GM19463 (cell line): ENCODE measurements at regions not wholly inside any gene's neighbourhood (a gene's known extent, or its start where the extent isn't known, plus 50 kb on each side); places are given as distances from the start of the nearest gene placed in this dataset.
"Not testable (repeated sequence)": the region's sequence is repeated elsewhere in the genome, so short reads cannot be mapped to it uniquely, and the experiment has no call there.

Source experiments
- ATAC-seq: cut with Tn5 transposase; IDR thresholded peaks from one replicate; pipeline ENCODE4 v1.9.1; 2021; ENCODE audit warnings: mild to moderate bottlenecking, moderate library complexity; ENCODE audit not compliant: unreplicated experiment

DNA sequence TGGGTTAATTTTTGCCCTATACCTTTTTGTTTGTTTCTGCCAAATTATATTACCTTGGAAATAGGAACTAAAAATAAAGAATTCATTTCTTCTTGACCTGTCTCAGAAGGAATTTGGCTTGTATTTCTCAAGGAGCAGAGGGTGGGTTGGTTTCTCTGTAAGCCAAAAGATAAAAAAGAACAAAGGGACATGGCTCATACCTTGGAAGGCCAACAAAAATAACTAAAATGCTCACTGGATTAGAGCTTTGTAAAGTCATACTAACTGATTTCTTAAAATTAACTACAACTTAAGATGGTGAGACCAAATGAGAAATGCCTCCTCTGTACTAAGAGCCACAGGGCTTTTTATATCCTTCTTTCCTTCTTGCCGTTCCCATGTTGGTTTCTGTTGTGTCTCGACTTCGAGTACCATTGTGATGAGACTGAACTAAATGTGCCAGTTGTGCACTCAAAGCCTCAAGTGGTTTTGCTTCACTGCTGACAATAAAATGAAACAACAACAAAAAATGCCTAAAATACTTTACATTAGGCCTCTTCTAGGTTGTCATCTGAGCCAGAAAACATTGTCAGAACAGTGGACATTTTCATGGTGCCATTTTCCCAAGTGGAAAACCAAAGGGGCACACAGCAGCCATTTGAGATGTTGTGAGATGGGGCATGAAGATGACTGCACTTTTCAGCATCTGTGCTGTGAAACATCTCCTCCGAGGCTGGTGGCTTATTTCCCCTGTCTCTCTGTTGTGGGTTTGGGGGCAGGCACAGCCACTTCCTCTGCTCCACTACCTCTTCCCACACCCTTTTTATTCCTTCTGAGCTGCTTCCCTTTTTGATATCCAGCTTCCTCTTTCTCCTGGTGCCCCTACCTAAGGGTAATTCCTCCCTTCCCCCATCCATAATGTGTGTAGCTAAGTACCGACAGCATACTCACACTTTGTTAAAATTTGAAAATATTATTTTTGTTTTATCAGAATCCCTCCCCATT lies 51.8 kb upstream of the AGR3 start:
- ATAC-seq: no peak

DNA sequence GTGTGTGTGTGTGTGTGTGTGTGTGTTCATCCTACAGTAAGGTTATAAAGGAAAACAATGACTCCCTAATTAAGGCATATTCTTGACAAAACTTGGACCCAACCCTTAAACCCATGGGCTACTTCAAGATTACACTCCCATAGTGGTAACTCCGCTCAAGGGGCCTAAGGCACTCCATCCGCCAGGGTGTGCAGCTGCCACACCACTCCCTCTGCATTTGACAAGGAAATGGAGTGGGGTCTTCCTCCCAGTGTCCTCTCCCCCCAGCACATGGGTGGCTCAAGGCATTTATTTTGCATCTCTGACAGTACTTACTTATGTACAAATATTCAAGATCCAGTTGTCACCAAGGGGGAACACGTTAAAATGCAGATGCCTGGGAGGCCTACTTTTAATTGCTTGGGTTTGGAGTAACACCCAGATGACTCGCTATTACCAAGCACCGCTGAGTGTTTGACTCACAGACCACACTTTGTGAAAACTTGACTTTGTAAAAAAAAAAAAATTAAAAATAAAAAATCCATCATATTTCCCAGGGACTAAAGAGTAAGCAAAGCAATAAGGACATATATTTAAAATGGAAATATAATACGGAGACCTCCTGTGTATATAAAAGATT lies 53.0 kb upstream of the AGR3 start:
- no peak for ATAC-seq

- no peak for ATAC-seq
Measured at GRCh38 chr7:16935341-16935735, 53.6 kb upstream of the AGR3 start.

DNA sequence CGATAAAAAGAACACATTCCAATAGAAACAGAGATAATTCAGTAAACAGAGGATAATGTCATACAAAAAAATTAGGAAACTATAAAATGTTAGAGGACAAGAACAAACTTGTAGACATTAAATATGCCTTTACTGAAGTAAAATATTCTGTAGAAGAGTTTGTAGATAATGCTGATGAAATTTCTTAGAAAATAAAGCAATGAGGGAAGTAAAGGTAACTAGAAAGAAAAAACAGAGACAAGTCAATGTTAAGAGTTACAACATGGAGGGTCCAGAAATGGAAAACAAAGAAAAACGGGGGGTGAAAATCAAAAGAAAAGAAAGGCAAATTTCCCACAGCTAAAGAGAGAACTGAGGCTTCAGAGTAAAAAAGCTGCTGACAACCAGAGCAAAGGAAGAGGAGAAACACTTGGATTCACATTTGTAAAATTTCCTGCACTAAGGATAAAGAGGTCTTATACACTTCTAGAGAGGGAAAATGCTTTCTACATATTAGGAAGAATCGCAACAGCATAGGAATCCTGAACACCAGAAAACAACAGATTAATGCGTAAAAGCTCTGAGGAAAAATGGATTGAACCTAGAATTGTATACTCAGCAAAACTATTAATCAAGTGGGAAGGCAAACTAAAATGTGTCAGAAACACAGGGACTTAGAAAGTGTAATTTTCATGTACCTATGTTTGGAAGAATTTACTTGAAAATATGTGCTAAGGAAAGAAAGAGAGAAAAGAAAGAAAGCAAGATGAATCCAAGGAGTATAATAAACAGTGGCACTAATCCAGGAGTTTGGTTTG lies 55.0 kb upstream of the AGR3 start:
- ATAC-seq: no peak

GRCh38 chr7:16939161-16939560 lies 57.4 kb upstream of the AGR3 start:
- no peak for ATAC-seq

DNA sequence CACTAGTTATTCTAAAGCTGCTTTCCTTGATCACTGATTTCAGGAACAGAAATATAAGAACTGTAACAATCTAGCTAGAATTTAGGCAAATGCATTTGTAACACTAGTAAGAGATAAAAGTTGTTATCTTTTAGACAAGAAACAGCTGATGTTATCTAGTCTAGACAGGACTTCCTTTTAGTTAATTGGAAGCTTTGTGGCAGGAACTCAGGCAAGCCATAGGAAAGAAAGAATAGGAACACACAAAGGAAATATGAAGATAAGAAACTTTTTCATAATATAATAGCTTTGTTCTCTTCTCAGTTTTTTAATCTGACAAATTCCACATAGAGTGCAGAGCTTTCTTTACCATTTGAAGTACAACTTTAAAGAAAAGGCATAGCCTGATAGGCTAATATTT lies 59.0 kb upstream of the AGR3 start:
- no peak for ATAC-seq

DNA sequence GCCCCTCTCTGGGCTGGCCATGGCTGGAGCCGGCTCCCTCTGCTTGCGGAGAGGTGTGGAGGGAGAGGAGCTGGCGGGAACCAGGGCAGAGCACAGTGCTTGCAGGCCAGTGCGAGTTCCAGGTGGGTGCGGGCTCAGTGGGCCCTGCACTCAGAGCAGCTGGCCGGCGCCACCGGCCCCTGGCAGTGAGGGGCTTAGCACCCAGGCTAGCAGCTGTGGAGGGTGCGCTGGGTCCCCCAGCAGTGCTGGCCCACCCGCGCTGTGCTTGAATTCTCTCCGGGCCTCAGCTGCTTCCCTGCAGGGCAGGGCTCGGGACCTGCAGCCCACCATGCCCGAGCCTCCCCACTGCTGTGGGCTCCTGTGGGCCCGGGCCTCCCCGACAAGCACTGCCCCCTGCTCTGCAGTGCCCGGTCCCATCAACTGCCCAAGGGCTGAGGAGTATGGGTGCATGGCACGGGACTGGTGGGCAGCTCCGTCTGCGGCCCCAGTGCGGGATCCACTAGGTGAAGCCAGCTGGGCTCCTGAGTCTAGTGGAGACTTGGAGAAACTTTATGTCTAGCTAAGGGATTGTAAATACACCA lies 61.2 kb upstream of the AGR3 start:
- ATAC-seq: no peak

DNA sequence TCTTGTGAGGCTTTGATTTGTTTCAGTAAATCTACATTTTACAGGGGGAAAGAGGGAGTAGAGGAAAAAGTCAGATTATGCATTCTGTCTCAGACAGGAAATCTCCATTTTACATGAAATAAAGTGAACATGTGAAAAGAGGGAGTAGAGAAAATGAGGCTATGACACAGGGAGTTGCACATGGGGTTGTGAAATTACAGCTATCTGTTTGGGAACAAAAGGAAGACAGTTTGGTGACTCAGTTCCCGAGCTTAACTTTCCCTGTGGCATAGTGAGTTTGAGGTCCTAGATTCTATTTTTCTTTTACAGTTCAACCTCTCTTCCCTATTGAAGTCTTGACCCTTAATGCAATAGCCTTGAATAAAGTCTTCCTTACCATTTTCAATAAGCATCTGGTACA lies 63.2 kb upstream of the AGR3 start:
- ATAC-seq: no peak

DNA sequence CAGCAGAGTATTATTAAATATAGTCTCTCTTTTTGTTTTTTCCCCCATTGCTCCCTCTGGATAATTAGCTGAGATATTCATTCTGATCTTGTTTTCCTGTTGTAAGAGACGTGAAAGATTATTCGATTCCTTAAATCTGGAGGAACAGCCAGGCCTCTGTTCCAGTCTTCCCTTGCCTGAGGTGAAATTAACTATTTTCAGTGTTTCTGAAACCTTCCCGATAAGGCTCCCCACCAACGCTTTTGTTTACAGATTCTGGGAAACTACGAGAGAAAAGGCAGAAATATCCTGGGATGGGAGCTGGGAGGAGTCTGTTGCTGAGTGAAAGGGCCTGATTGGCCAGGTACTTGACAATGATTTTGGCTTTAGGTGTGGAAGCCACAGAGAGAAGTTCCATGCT lies 63.6 kb upstream of the AGR3 start:
- ATAC-seq: no peak

DNA sequence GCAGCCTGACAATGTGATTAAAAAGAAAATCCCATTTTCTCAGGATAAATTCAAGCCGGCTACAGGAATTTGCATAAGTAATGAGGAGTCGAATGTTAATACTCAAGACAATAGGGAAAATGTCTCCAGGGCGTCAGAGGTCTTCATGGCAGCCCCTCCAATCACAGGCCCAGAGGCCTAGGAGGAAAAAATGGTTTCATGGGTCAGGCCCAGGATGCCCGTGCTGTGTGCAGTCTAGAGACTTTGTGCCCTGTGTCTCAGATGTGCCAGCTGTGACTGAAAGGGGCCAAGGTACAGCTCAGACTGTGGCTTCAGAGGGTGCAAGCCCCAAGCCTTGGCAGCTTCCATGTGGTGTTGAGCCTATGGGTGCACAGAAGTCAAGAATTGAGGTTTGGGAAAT lies 66.3 kb upstream of the AGR3 start:
- not testable (repeated sequence) for ATAC-seq

- ATAC-seq: no peak
Measured at GRCh38 chr7:16951483-16952080, 69.8 kb upstream of the AGR3 start.

DNA sequence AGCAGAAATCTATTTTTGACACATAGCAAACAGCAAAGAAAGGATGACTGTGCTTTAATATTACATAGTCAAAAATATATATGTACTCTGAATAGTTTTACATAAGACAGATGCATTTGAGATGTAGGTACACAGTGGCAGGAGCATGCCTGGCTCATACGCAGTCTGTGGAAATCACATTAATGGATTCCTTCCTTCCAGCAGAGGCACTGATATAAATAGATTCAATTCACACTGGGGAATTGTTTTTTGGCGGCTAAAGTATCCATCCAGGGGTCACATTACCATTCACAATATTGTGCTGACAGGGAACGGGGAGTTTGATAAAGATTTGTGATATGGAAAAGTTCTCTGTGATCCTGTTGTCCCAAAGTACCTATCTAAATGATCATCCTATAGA lies 72.5 kb upstream of the AGR3 start:
- no peak for ATAC-seq

DNA sequence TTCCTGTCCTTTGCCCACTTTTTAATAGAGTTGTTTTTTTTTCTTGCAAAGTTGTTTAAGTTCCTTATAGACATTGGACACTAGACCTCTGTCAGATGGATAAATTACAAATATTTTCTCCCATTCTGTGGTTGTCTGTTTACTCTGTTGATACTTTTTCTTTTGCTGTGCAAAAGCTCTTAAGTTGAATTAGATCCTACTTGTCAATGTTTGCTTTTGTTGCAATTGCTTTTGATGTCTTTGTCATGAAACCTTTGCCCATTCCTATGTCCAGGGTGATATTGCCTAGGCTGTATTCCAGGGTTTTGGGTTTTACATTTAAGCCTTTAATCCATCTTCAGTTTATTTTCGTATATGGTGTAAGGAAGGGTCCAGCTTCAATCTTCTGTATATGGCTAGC lies 76.9 kb upstream of the AGR3 start:
- ATAC-seq: no peak

DNA sequence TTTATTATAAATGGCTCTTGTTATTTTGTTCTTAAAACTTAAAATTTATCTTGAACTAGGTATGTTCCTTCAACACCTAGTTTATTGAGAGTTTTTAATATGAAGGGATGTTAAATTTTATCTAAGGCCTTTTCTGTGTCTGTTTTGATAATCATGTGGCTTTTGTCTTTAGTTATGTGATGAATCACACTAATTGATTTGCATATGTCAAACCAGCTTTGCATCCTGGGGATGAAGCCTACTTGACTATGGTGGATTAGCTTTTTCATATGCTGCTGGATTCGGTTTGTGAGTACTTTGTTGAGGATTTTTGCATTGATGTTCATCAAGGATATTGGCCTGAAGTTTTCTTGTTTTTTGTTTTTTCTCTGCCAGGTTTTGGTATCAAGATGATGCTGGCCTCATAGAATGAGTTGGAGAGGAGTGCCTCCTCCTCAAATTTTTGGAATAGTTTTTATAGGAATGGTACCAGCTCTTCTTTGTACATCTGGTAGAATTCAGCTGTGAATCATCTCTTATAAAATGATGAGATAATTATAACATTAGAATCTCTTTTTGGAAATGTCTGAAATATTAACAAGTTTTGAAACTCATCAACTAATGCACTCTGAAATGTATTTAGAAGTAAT lies 78.7 kb upstream of the AGR3 start:
- ATAC-seq: no peak

DNA sequence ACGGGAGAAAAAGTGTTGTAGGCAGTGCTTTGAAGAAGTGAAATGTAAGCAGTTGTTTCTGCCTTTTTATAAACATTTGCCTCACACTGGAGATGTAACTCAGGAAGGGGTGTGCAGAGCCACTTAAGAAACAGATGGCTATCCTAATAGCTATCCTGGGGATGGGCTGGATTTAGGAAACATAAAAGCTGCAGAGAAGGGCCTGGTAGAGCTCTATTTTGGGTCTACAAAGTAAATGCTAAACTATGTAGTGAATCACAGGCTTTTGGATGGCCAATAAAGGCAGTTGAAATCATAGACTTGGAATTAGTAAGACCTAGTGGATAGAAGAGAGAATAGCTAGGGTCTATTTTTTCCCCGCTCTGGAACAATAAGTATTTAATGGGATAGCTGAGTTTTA lies 79.9 kb upstream of the AGR3 start:
- ATAC-seq: no peak

DNA sequence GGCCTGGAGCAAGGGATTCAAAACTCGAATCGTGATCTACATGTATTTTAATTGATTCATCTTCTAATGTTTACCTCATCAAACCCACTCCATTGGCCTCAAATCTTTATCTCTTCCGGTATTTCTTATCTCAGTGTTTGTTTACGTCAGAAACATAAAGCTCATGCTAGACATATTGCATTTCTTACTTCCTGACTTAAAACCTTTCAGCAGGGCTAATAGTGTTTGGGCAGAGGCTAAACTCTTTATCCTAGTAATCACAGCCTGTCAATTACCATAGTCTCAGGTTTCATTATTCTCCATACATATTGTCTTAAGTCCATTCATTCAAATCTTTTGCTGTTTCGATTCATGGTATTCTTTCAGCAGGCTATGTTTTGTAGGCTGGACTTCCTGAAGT lies 81.3 kb upstream of the AGR3 start:
- ATAC-seq: no peak

DNA sequence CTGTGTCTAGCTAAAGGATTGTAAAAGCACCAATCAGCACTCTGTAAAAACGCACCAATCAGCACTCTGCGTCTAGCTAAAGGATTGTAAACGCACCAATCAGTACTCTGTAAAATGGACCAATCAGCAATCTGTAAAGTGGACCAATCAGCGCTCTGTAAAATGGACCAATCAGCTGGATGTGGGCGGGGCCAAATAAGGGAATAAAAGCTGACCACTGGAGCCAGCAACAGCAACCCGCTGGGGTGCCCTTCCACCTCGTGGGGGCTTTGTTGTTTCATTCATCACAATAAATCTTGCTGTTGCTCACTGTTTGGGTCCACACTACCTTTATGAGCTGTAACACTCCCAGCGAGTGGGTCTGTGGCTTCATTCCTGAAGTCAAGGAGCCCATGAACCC lies 83.9 kb upstream of the AGR3 start:
- ATAC-seq: not testable (repeated sequence)

DNA sequence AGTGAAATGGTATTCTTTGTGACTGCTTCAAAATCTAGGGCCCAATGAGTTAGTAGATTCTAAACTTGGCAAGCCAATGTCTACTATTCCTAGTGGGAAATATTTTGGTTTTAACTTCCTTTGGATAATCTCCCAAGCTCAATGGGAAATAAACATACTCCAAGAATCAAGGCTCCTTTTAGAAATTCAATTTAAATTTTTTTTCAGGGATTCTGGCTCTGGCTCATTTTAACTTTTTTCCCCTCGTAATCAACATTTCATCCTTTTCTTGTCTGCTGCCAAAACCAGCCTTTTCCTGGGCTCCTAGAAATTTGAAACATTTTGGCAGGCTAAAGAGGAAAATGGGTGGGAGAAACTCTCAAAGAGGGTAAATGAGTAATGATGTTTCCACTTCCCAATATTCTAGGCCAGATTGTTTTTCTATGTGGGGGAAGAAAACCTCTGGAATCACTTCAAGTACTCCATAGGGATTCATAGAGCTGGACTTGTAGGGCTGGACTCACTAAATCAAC lies 85.6 kb upstream of the AGR3 start:
- no peak for ATAC-seq

DNA sequence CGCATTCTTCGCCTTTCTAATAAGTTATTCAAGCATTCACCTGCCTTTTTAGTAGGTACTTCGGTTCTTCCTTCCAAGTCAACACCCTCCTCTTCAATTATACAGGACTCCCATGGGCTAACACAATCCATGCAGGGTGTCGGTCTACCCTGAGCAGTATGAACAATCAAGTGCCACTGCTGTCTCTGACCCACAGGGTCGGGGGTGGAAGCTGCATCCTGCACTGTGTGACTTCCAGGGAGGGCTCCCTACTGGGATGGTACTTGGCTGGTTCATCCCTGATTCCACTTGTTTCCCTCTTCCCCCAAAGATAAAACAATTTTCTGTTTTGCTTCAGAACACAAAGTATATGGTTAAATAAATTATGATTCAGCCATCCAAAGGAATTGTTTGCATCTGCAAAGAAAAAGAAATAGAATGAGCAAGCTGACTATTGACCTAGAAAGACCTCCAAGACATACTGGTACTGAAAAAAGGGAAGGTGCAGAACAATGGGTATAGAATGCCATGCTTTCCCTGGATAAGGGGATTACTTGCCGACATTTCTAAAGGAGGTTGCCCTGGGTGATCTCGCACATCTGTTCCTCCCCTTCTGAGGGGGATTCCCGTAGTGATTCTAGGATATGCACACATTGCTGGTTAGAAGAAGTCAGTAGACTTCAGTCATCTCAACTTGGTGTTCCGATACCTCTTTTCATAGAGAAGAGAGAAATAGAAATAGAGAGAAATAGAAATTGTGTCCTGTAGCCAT lies 89.1 kb upstream of the AGR3 start:
- ATAC-seq: no peak
